ENCODE measurements at regions not wholly inside any gene's neighbourhood (a gene's known extent, or its start where the extent isn't known, plus 50 kb on each side); places are given as distances from the start of the nearest gene placed in this dataset.
"Not testable (repeated sequence)": the region's sequence is repeated elsewhere in the genome, so short reads cannot be mapped to it uniquely, and the experiment has no call there.

- no peak for DNase-seq
- Mint-ChIP-seq H3K36me3 (no peaks in the 10 kb centered on the region), H3K4me3 (no peak overlapping the region), H3K9me3 (peaks cover 13% of the 10 kb centered on the region), H3K27me3 (no peaks in the 10 kb centered on the region), H3K27ac (no peak overlapping the region), H3K4me1 (no peaks in the 10 kb centered on the region)
- POLR2A ChIA-PET, result no interaction called here
- ATAC-seq (ENCODE audit: low read depth), result no peak
Measured at GRCh38 chr20:24418731-24419130, 50.7 kb upstream of the SYNDIG1 start.

- peaks cover 13% of the 10 kb centered on the region for H3K9me3 Mint-ChIP-seq
- H3K36me3 Mint-ChIP-seq, result no peaks in the 10 kb centered on the region
- no peak overlapping the region for H3K4me3 Mint-ChIP-seq
- H3K27me3 Mint-ChIP-seq, result no peaks in the 10 kb centered on the region
- no peak for ATAC-seq (ENCODE audit: low read depth)
- H3K27ac Mint-ChIP-seq, result no peak overlapping the region
- H3K4me1 Mint-ChIP-seq, result no peaks in the 10 kb centered on the region
- POLR2A ChIA-PET, result interaction anchor here (0.7 kb wide), 1 partner anchor 17 kb away, joined by 3 read pairs; no protein-coding TSS in a partner anchor
- DNase-seq, result no peak
Measured at GRCh38 chr20:24417485-24417884, 51.9 kb upstream of the SYNDIG1 start.

GRCh38 chr20:24415444-24415843 lies 54.0 kb upstream of the SYNDIG1 start:
- H3K27ac Mint-ChIP-seq; H3K36me3 Mint-ChIP-seq; DNase-seq; H3K4me3 Mint-ChIP-seq; ATAC-seq (ENCODE audit: low read depth); POLR2A ChIA-PET; H3K4me1 Mint-ChIP-seq; H3K27me3 Mint-ChIP-seq: not testable (repeated sequence)
- peaks cover 13% of the 10 kb centered on the region for H3K9me3 Mint-ChIP-seq

GRCh38 chr20:24411834-24412216 lies 57.6 kb upstream of the SYNDIG1 start:
- Mint-ChIP-seq H3K9me3 (peaks cover 11% of the 10 kb centered on the region), H3K36me3 (peaks cover 4% of the 10 kb centered on the region), H3K4me3 (no peak overlapping the region), H3K27ac (no peak overlapping the region), H3K27me3 (peaks cover 4% of the 10 kb centered on the region), H3K4me1 (peaks cover 3% of the 10 kb centered on the region)
- no peak for ATAC-seq (ENCODE audit: low read depth)
- no peak for DNase-seq
- POLR2A ChIA-PET, result no interaction called here

GRCh38 chr20:24411003-24411833 lies 58.2 kb upstream of the SYNDIG1 start:
- DNase-seq (no peak), ATAC-seq (ENCODE audit: low read depth) (no peak)
- POLR2A ChIA-PET, result no interaction called here
- H3K9me3 Mint-ChIP-seq, result peaks cover 10% of the 10 kb centered on the region
- H3K27ac Mint-ChIP-seq, result no peak overlapping the region
- H3K4me1 Mint-ChIP-seq, result peaks cover 9% of the 10 kb centered on the region
- H3K4me3 Mint-ChIP-seq, result no peak overlapping the region
- peaks cover 9% of the 10 kb centered on the region for H3K36me3 Mint-ChIP-seq
- peaks cover 4% of the 10 kb centered on the region for H3K27me3 Mint-ChIP-seq

- DNase-seq, result no peak
- no peak overlapping the region for H3K4me3 Mint-ChIP-seq
- peaks cover 4% of the 10 kb centered on the region for H3K9me3 Mint-ChIP-seq
- peak overlapping the region; percentile 89 for H3K27ac Mint-ChIP-seq
- peaks cover 15% of the 10 kb centered on the region for H3K4me1 Mint-ChIP-seq
- H3K36me3 Mint-ChIP-seq, result peaks cover 10% of the 10 kb centered on the region
- POLR2A ChIA-PET, result no interaction called here
- ATAC-seq (ENCODE audit: low read depth), result no peak
- peaks cover 4% of the 10 kb centered on the region for H3K27me3 Mint-ChIP-seq
Measured at GRCh38 chr20:24407151-24407550, 62.3 kb upstream of the SYNDIG1 start.

GRCh38 chr20:24406750-24407149 lies 62.7 kb upstream of the SYNDIG1 start:
- Mint-ChIP-seq H3K36me3 (peaks cover 10% of the 10 kb centered on the region), H3K4me3 (peak overlapping the region; percentile 51), H3K27ac (peak overlapping the region; percentile 89), H3K27me3 (peaks cover 3% of the 10 kb centered on the region), H3K4me1 (peaks cover 15% of the 10 kb centered on the region), H3K9me3 (peaks cover 4% of the 10 kb centered on the region)
- ATAC-seq (ENCODE audit: low read depth) (peak; percentile 77), DNase-seq (no peak)
- POLR2A ChIA-PET, result interaction anchor here (1.3 kb wide), 1 partner anchor 16 kb away, joined by 3 read pairs; no protein-coding TSS in a partner anchor

GRCh38 chr20:24406251-24406650 lies 63.2 kb upstream of the SYNDIG1 start:
- Mint-ChIP-seq H3K4me1 (peaks cover 15% of the 10 kb centered on the region), H3K36me3 (peaks cover 10% of the 10 kb centered on the region), H3K27ac (peak overlapping the region; percentile 89), H3K4me3 (peak overlapping the region; percentile 51), H3K9me3 (peaks cover 4% of the 10 kb centered on the region), H3K27me3 (peaks cover 3% of the 10 kb centered on the region)
- POLR2A ChIA-PET, result interaction anchor here (1.3 kb wide), 1 partner anchor 16 kb away, joined by 3 read pairs; no protein-coding TSS in a partner anchor
- ATAC-seq (ENCODE audit: low read depth) (peak; percentile 50), DNase-seq (no peak)

- ATAC-seq (ENCODE audit: low read depth) (no peak), DNase-seq (no peak)
- no peak overlapping the region for H3K4me3 Mint-ChIP-seq
- H3K27ac Mint-ChIP-seq, result peak overlapping the region; percentile 89
- peaks cover 10% of the 10 kb centered on the region for H3K36me3 Mint-ChIP-seq
- POLR2A ChIA-PET, result interaction anchor here (1.3 kb wide), 1 partner anchor 15 kb away, joined by 3 read pairs; no protein-coding TSS in a partner anchor
- H3K9me3 Mint-ChIP-seq, result peaks cover 4% of the 10 kb centered on the region
- peaks cover 15% of the 10 kb centered on the region for H3K4me1 Mint-ChIP-seq
- H3K27me3 Mint-ChIP-seq, result peaks cover 3% of the 10 kb centered on the region
Measured at GRCh38 chr20:24405810-24406209, 63.6 kb upstream of the SYNDIG1 start.

GRCh38 chr20:24403406-24403805 lies 66.0 kb upstream of the SYNDIG1 start:
- peaks cover 15% of the 10 kb centered on the region for H3K4me1 Mint-ChIP-seq
- no peaks in the 10 kb centered on the region for H3K27me3 Mint-ChIP-seq
- peaks cover 10% of the 10 kb centered on the region for H3K36me3 Mint-ChIP-seq
- H3K27ac Mint-ChIP-seq, result no peak overlapping the region
- POLR2A ChIA-PET, result no interaction called here
- H3K9me3 Mint-ChIP-seq, result peaks cover 8% of the 10 kb centered on the region
- ATAC-seq (ENCODE audit: low read depth) (no peak), DNase-seq (no peak)
- H3K4me3 Mint-ChIP-seq, result no peak overlapping the region

- peaks cover 8% of the 10 kb centered on the region for H3K36me3 Mint-ChIP-seq
- H3K27ac Mint-ChIP-seq, result no peak overlapping the region
- H3K4me1 Mint-ChIP-seq, result peaks cover 15% of the 10 kb centered on the region
- DNase-seq (no peak), ATAC-seq (ENCODE audit: low read depth) (no peak)
- H3K9me3 Mint-ChIP-seq, result peaks cover 10% of the 10 kb centered on the region
- no peaks in the 10 kb centered on the region for H3K27me3 Mint-ChIP-seq
- no peak overlapping the region for H3K4me3 Mint-ChIP-seq
- POLR2A ChIA-PET, result no interaction called here
Measured at GRCh38 chr20:24402188-24402587, 67.2 kb upstream of the SYNDIG1 start.

GRCh38 chr20:24395151-24395550 lies 74.3 kb upstream of the SYNDIG1 start:
- ATAC-seq (ENCODE audit: low read depth) (no peak), DNase-seq (no peak)
- H3K4me1 Mint-ChIP-seq, result peaks cover 5% of the 10 kb centered on the region
- H3K27me3 Mint-ChIP-seq, result peaks cover 6% of the 10 kb centered on the region
- H3K9me3 Mint-ChIP-seq, result peaks cover 6% of the 10 kb centered on the region
- POLR2A ChIA-PET, result no interaction called here
- no peak overlapping the region for H3K27ac Mint-ChIP-seq
- H3K36me3 Mint-ChIP-seq, result no peaks in the 10 kb centered on the region
- no peak overlapping the region for H3K4me3 Mint-ChIP-seq

- DNase-seq, result no peak
- Mint-ChIP-seq H3K36me3 (no peaks in the 10 kb centered on the region), H3K4me1 (peaks cover 16% of the 10 kb centered on the region), H3K4me3 (no peak overlapping the region), H3K9me3 (peaks cover 4% of the 10 kb centered on the region), H3K27me3 (peaks cover 6% of the 10 kb centered on the region), H3K27ac (no peak overlapping the region)
- POLR2A ChIA-PET, result no interaction called here
- ATAC-seq (ENCODE audit: low read depth), result no peak
Measured at GRCh38 chr20:24393903-24394302, 75.5 kb upstream of the SYNDIG1 start.

- Mint-ChIP-seq H3K9me3 (no peaks in the 10 kb centered on the region), H3K4me3 (no peak overlapping the region), H3K36me3 (no peaks in the 10 kb centered on the region), H3K4me1 (peaks cover 22% of the 10 kb centered on the region), H3K27me3 (peaks cover 6% of the 10 kb centered on the region), H3K27ac (no peak overlapping the region)
- ATAC-seq (ENCODE audit: low read depth), result no peak
- POLR2A ChIA-PET, result no interaction called here
- no peak for DNase-seq
Measured at GRCh38 chr20:24392612-24393011, 76.8 kb upstream of the SYNDIG1 start.
